Activated B cell treated with CpG ODN at 0.5 μM for 24 hours (primary cell): ENCODE measurements at regions not wholly inside any gene's neighbourhood (a gene's known extent, or its start where the extent isn't known, plus 50 kb on each side); places are given as distances from the start of the nearest gene placed in this dataset.
"Not testable (repeated sequence)": the region's sequence is repeated elsewhere in the genome, so short reads cannot be mapped to it uniquely, and the experiment has no call there.

ENCODE experiments used
- ATAC-seq: fragments of 200-7000 bp; cut with Tn5 transposase; one replicate; pipeline ENCODE4 v1.10.0; 2021; ENCODE audit warnings: low read depth, mild to moderate bottlenecking, moderate library complexity
- CTCF ChIA-PET: fragments of 350-600 bp; sonication (Branson Sonifier 250); formaldehyde crosslinking; loops from one replicate; lab custom pipeline; 2021; ENCODE audit warnings: antibody characterized with exemption; lab: Charles Lee
- POLR2A ChIA-PET: fragments of 350-600 bp; sonication (Branson Sonifier 250); formaldehyde crosslinking; loops from one replicate; lab custom pipeline; 2021; ENCODE audit warnings: antibody characterized with exemption; lab: Charles Lee
- DNase-seq: peaks from one replicate; pipeline ENCODE4 v3.0.0; 2022
- H3K27ac Mint-ChIP-seq: one replicate; pipeline ENCODE4 v1.8.0; 2020; ENCODE audit warnings: mixed read lengths
- H3K27me3 Mint-ChIP-seq: one replicate; pipeline ENCODE4 v1.8.0; 2021; ENCODE audit warnings: mixed read lengths
- H3K36me3 Mint-ChIP-seq: one replicate; pipeline ENCODE4 v1.8.0; 2021; ENCODE audit warnings: low read depth, mixed read lengths
- H3K4me1 Mint-ChIP-seq: one replicate; pipeline ENCODE4 v1.8.0; 2021; ENCODE audit warnings: mixed read lengths
- H3K4me3 Mint-ChIP-seq: one replicate; pipeline ENCODE4 v1.8.0; 2020; ENCODE audit warnings: mild to moderate bottlenecking, mixed read lengths
- H3K9me3 Mint-ChIP-seq: one replicate; pipeline ENCODE4 v1.8.0; 2020; ENCODE audit warnings: mixed read lengths
- intact Hi-C: fragments of 100-400 bp; cut with micrococcal nuclease; formaldehyde crosslinking; loops from one replicate; pipeline ENCODE4 v1.15.1; 2024
- TF ChIP-seq, protein P1 (sequence below): fragments of 200-600 bp; IDR thresholded peaks from one replicate; pipeline ENCODE4 v1.8.0; 2022; ENCODE audit warnings: antibody characterized with exemption, mild to moderate bottlenecking

DNA sequence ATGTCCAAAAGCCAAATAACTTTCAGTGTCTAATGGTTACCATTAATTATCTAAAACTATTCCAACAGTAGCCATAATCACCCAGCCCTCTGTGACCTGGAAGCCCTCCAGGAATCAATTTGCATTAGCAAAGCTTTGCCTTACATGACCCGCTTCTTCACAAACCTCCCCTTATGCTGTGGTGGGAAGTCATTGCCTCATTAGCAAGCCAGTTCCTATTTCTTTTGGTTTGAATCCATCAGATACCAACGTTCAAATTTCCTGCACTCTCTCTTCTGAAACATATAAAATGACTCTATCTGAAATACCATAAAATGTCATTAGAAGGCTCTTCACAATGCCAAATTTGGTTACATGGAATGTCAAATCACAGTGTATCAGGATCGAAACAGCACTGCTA lies 268.3 kb upstream of the PRKD1 start:
- H3K9me3 Mint-ChIP-seq: no peaks in the 10 kb centered on the region
- H3K4me1 Mint-ChIP-seq: no peaks in the 10 kb centered on the region
- TF ChIP-seq, protein P1, sequence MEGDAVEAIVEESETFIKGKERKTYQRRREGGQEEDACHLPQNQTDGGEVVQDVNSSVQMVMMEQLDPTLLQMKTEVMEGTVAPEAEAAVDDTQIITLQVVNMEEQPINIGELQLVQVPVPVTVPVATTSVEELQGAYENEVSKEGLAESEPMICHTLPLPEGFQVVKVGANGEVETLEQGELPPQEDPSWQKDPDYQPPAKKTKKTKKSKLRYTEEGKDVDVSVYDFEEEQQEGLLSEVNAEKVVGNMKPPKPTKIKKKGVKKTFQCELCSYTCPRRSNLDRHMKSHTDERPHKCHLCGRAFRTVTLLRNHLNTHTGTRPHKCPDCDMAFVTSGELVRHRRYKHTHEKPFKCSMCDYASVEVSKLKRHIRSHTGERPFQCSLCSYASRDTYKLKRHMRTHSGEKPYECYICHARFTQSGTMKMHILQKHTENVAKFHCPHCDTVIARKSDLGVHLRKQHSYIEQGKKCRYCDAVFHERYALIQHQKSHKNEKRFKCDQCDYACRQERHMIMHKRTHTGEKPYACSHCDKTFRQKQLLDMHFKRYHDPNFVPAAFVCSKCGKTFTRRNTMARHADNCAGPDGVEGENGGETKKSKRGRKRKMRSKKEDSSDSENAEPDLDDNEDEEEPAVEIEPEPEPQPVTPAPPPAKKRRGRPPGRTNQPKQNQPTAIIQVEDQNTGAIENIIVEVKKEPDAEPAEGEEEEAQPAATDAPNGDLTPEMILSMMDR: no peak

GRCh38 chr14:30196861-30197260 lies 269.2 kb upstream of the PRKD1 start:
- ATAC-seq (no peak), DNase-seq (no peak)
- intact Hi-C loops: no loop called here
- TF ChIP-seq, protein P1: no peak
- POLR2A ChIA-PET: no interaction called here
- Mint-ChIP-seq H3K4me1 (no peaks in the 10 kb centered on the region), H3K27me3 (no peaks in the 10 kb centered on the region), H3K27ac (no peak overlapping the region), H3K36me3 (no peaks in the 10 kb centered on the region), H3K9me3 (no peaks in the 10 kb centered on the region), H3K4me3 (no peak overlapping the region)
- CTCF ChIA-PET: no interaction called here

More for the DNA sequence above, 268.3 kb upstream of the PRKD1 start:
- ChIA-PET POLR2A (no interaction called here), CTCF (no interaction called here)
- intact Hi-C loops: no loop called here
- no peaks in the 10 kb centered on the region for H3K27me3 Mint-ChIP-seq
- H3K36me3 Mint-ChIP-seq: no peaks in the 10 kb centered on the region
- no peak overlapping the region for H3K4me3 Mint-ChIP-seq
- H3K27ac Mint-ChIP-seq: no peak overlapping the region
- ATAC-seq: no peak
- DNase-seq: no peak

DNA sequence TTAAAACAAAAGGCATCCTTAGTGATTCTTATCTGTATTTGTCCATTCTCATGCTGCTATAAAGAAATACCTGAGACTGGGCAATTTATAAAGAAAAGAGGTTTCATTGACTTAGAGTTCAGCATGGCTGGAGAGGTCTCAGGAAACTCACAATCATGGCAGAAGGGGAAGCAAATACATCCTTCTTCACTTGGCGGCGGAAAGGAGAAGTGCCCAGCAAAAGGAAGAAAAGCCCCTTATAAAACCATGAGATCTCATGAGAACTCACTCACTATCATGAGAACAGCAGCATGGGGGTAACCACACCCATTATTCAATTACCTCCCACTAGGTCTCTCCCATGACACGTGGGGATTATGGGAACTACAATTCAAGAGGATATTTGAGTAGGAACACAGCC lies 271.1 kb upstream of the PRKD1 start:
- not testable (repeated sequence) for ATAC-seq, H3K4me3 Mint-ChIP-seq, H3K27ac Mint-ChIP-seq

DNA sequence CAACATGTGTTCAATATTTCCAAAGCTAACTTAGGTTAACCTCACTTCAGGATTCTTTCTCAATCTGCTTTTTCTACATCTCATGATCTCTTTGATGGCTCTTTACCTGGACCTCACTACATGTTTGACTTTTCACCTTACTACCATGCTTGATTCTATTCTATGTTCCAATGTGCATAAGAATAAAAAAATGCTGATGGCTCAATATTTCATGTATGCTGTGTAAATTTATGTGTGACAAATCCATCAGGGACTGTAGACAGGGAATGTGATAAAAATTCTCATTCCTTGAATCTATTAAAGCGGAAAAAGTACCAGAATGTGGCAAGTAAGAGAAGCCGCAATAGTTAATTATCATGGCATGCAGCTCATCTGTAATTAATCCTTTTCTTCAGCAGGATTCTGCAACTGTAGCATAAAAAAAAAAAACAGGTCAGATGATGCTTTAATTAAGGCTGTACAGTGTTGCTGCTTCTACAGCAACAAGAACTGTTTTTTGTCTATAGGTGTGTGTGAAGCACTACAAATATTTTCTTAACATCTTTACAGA lies 276.9 kb upstream of the PRKD1 start:
- Mint-ChIP-seq H3K27me3 (no peaks in the 10 kb centered on the region), H3K27ac (no peak overlapping the region), H3K9me3 (no peaks in the 10 kb centered on the region), H3K4me1 (no peaks in the 10 kb centered on the region), H3K36me3 (no peaks in the 10 kb centered on the region), H3K4me3 (no peak overlapping the region)
- ChIA-PET POLR2A (no interaction called here), CTCF (no interaction called here)
- TF ChIP-seq, protein P1: no peak
- intact Hi-C loops: no loop called here
- DNase-seq (no peak), ATAC-seq (no peak)

More for the DNA sequence above, 271.1 kb upstream of the PRKD1 start:
- H3K4me1 Mint-ChIP-seq, H3K36me3 Mint-ChIP-seq, DNase-seq, H3K27me3 Mint-ChIP-seq, H3K9me3 Mint-ChIP-seq, intact Hi-C loops, POLR2A ChIA-PET: not testable (repeated sequence)
- CTCF ChIA-PET: interaction anchor here (1.0 kb wide), 1 partner anchor 72 kb away, joined by 3 read pairs; no protein-coding TSS in a partner anchor

GRCh38 chr14:30209136-30209535 lies 281.5 kb upstream of the PRKD1 start:
- H3K27ac Mint-ChIP-seq: no peak overlapping the region
- ChIA-PET CTCF (no interaction called here), POLR2A (no interaction called here)
- TF ChIP-seq, protein P1: no peak
- intact Hi-C loops: no loop called here
- ATAC-seq (no peak), DNase-seq (no peak)
- no peak overlapping the region for H3K4me3 Mint-ChIP-seq
- H3K9me3 Mint-ChIP-seq: no peaks in the 10 kb centered on the region
- no peaks in the 10 kb centered on the region for H3K4me1 Mint-ChIP-seq
- no peaks in the 10 kb centered on the region for H3K27me3 Mint-ChIP-seq
- no peaks in the 10 kb centered on the region for H3K36me3 Mint-ChIP-seq

- no peaks in the 10 kb centered on the region for H3K9me3 Mint-ChIP-seq
- CTCF ChIA-PET: no interaction called here
- ATAC-seq: no peak
- no peaks in the 10 kb centered on the region for H3K27me3 Mint-ChIP-seq
- POLR2A ChIA-PET: no interaction called here
- H3K4me1 Mint-ChIP-seq: no peaks in the 10 kb centered on the region
- no peak overlapping the region for H3K4me3 Mint-ChIP-seq
- intact Hi-C loops: no loop called here
- no peak overlapping the region for H3K27ac Mint-ChIP-seq
- TF ChIP-seq, protein P1: no peak
- DNase-seq: no peak
- no peaks in the 10 kb centered on the region for H3K36me3 Mint-ChIP-seq
Measured at GRCh38 chr14:30210630-30211029, 283.0 kb upstream of the PRKD1 start.
